Ovary (tissue), 3 donors: ENCODE measurements at regions not wholly inside any gene's neighbourhood (a gene's known extent, or its start where the extent isn't known, plus 50 kb on each side); places are given as distances from the start of the nearest gene placed in this dataset.

ENCODE experiments used
- CTCF ChIP-seq, 3 donors: fragments of 450-650 bp in 2 of 3; fragments of 200-600 bp in 1 of 3; IDR thresholded peaks; one replicate each; pipeline versions ENCODE4 v1.5.1 to v1.8.0; 2016 to 2022; ENCODE audit warnings: antibody characterized with exemption in 3 of 3, mild to moderate bottlenecking in 1 of 3
- EP300 ChIP-seq: sonication (generic); formaldehyde crosslinking; IDR thresholded peaks from one replicate; pipeline ENCODE4 v1.6.1; 2017; ENCODE audit warnings: antibody characterized with exemption
- POLR2A ChIP-seq: fragments of 450-650 bp; IDR thresholded peaks from one replicate; pipeline ENCODE4 v1.6.1; 2017; ENCODE audit warnings: antibody characterized with exemption, mild to moderate bottlenecking, moderate library complexity
- donor health status: DM: no; HTN: no; CAD: no.

DNA sequence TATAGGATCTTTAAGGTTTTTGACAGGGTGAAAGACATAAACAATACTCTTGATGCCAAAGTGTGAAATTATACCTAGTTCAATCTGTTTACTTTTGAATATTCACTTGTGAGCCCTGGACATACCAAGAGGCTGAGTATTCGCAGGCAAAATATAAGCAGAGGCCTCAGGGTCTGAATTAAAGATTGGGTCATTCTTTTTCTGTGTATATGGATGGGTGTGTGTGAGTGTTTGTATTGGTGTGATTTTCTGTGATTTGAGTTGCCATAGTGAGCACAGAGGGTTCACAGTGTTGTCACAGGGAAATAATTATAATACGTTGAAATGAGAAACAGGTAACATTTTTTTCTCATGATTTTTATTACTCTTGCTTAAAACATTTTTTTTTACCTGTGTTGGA is 770.7 kb upstream of the ALCAM start:
- TF ChIP-seq CTCF (IDR thresholded peaks at IDR 0.05), result no peak
- TF ChIP-seq EP300, result no peak
- TF ChIP-seq POLR2A, result no peak
